GM19455 (cell line): ENCODE measurements at regions not wholly inside any gene's neighbourhood (a gene's known extent, or its start where the extent isn't known, plus 50 kb on each side); places are given as distances from the start of the nearest gene placed in this dataset.
A peak's percentile ranks its signal among the peaks of the same experiment; 100 is the strongest.

Experiments used
- ATAC-seq: cut with Tn5 transposase; IDR thresholded peaks from one replicate; pipeline ENCODE4 v1.9.1; 2021; ENCODE audit not compliant: unreplicated experiment

DNA sequence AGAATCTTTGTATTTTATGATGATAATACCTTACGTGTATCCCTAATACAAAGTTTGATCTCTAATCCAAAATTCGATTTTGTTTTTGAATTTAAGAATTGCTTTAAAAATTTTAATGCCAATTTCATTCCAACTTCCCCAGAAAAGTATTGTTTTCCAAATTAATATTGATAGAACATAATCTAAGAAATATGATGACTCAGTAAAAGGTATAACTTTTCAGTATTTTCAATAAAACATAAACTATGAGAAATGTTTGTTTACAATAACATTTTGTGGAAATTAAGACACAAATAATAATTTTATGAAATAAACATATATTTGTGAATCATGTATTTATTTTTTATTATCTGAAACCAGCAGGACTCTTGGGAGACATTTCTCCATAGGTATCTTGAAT is 931.6 kb downstream of the EFNA5 start:
- ATAC-seq: no peak

DNA sequence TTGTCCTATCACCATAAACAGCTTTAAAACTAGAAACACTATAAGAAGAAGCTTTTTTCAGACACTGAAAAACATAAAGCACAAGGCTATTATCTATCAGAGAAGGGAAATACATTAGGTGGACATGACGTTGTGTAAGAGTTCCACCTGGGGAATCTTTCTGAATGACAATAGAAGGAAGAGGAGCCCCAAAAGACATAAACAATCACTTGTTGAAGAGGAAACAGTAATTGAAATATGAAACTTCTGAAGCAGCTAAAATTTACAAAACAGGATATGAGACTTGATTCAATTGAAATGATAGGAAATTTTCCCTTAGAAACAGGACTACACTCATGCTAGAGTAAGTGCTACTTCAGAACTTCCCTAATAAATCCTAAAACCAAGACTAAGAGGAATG is 933.6 kb downstream of the EFNA5 start:
- ATAC-seq: no peak

DNA sequence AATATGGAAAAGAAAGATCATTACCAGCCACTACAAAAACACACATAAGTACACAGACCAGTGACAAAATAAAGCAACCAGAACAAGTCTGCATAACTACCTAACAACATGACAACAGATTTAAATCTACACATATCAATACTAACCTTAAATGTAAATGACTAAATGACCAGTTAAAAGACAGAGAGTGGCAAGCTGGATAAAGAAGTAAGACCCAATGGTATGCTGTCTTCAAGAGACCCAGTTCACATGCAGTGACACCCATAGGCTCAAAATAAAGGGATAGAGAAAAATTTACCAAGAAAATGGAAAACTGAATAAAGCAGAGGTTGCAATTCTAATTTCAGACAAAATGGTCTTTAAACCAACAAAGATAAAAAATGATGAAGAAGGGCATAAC is 938.1 kb downstream of the EFNA5 start:
- ATAC-seq: no peak

DNA sequence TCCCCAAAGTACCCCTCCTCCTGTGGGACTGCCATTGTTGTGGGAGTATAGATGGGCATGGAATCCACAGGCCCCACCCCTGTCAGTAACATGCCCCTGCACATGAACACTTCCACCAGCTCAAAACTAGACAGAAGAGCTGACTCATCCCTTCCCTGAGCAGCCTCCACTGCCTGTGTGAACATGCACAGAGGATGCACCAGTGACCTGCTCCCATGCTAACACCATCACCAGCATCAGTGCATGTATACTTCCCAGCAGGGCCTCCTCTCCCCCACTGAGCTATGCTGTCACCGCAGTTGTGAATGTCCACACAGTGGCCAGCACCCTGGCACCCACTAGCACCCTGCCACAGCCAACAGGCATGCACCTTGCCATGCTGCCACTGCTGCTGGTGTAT is 939.8 kb downstream of the EFNA5 start:
- no peak for ATAC-seq

DNA sequence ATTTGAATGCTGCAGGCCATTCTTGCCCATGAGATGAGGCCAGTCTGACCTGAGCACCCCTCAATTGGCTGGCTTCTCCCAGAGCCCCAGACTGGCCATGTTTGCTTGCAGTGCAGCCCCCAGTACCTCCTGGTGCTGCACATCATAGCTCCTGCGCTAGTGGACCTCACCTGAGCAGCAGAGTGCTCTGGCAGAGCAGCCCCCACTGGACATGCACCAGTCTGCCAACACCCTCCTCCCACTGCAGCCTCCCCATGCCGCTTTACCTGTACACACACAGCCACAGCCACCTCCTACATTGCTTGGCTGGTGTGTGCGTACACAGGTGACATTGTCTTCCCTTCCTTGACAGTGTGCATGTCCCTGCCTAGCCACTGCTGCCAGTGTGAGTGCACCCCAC is 940.2 kb downstream of the EFNA5 start:
- ATAC-seq: no peak

DNA sequence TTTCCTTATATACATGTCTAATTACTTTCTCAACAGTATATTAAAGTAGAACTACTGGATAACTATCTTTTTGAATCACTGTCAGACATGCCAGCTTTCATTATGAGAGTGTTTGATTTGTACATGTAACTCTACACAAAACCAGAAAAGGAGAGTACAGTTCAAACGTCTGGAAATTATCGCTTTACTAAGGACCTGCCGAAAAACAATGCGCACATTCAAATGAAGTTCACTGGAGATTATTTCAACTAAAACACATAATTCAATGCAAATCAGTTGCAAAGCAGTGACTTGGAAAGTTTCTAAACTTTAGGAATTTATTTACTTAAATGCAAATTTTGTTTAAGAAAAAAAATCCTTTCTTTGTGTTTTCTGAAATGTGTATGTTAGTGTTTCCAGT is 942.5 kb downstream of the EFNA5 start:
- ATAC-seq: no peak

DNA sequence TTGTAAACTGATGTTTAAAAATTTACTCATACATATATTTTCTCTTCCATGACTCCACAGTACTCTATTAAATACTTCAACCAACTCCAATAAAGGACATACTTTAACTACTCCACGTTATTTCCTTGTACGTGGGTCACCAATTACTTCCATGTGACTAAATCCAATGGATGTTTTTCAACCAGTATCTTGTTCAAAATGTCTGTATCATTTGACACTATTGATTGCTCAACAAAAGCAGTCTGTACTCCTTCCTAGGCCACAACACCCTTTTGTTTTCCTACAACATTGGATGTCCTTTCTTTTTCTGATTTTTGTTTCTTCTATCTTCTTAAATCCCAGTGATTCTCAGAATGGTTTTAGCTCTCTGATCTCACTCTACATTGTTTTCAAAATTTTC is 943.7 kb downstream of the EFNA5 start:
- ATAC-seq: no peak

DNA sequence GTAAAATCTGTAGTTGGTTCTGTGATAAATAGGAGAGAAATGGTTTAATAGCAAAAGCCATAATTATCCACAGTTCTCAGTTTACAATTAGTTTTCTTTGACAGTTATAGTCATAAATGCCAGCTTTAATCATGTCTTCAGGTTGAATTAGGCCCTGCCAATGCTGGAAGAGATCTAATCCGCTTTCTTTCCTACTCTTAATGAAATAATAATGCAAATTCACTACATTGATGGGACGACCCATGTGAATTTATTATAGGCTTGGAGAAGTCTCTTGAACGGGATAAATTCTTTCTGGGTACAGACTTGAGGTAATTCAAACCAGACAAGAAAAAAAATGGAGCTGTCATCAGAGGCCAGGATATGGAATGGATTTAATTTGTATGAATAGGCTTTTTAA is 950.4 kb downstream of the EFNA5 start:
- no peak for ATAC-seq

DNA sequence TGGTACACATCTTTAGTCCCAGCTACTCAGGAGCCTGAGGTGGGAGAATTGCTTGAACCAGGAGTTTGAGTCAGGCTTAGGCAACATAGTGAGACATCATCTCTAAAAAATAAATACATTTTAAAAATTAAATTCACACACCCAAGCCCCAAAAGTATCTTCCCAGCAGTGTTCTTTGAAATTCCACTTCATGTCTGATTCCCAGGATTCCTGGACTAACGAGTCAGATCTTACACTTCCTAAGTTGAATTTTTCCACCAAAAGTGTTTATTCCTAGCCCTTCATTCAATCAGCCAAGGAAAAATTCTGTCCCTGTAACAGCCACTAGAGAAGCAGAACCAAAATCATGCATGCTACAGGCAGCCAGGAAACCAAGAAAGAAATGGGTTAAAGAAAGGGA is 970.9 kb downstream of the EFNA5 start:
- no peak for ATAC-seq

DNA sequence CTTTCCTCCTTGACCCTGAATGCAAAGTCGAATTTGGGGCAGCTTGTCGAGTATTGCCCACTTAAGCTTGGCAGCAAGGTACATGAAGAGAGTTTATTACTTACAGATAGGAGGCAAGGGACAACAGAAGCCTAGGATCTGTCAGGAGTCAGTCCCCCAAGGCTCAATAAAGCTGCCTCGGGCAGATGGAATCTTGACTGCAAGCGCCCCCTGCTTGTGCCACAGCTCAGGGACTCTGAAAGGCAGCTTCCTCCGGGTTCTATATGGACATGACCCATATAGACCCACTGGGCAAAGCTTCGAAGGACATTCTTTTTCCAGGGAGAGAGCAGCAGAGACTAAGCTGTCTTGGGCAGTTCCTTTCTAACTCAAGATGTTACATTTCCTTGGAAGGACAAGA is 971.5 kb downstream of the EFNA5 start:
- no peak for ATAC-seq

DNA sequence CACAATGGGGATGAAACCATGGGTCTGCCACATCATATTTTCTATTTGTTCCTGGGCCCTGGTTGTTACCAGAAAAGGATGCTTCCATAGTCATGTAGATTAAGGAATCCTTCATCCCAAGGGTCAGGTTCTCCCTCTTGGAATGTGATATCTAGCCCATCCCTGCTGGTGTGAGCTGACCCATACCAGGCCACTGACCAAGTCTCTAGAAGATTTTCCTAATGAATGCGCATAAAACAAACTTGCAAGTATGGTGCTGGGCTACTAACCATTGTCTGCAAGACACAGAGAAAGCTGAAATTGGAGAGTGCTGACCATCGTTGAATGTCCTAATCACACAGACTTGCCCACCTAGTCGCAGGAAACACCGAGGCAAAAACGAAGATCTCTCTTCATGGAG is 972.6 kb downstream of the EFNA5 start:
- no peak for ATAC-seq

DNA sequence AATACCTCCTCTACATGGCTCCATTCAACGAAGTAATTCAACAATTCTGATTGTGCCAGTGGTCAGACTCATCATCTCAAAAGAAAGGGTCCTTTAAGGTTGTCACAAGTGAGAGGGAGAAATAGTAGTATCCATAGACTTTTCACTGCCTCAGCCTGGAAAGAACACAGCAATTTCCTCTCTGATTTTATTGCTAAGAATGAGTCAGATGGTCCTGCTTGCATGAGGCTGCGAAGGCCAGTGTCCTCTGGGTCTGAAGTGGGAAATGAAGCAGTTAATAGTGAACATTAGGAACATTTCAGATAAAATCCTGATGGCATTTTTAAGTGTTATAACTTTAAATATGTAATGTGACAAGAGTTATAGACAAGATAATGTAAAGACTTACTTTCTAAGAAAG is 979.0 kb downstream of the EFNA5 start:
- no peak for ATAC-seq

DNA sequence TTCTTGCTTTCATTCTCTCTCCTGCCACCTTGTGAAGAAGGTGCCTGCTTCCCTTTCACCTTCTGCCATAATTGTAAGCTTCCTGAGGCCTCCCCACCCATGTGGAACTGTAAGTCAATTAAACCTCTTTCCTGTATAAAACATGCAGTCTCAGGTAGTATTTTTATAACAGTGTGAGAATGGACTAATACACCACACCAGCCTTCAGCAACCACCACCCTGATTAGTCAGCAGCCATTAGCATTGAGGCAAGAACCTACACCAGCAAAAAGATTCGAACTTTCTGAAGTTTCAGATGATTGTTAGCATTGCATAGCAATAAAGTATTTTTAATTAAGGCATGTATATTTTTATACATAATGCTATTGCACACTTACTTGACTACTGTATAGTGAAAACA is 980.2 kb downstream of the EFNA5 start:
- ATAC-seq: no peak

DNA sequence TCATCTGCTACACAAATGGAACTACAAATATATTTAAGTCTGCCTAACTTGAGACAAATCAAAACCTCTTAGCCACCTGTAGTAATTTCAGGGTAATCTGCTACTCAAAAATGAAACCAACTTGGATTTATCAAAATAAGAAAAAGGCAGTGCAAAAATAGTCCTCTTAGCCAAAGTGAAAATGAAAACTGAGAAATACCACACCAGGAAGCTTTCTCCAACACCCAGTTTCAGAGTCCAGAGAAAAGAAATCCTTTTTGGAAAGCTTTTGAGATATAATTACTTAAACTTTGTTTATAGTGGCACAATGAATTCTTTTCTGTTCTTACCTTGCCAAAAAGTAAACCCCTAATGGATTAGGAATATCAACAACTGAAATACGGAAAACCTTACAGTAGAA is 990.4 kb downstream of the EFNA5 start:
- ATAC-seq: peak; percentile 70

DNA sequence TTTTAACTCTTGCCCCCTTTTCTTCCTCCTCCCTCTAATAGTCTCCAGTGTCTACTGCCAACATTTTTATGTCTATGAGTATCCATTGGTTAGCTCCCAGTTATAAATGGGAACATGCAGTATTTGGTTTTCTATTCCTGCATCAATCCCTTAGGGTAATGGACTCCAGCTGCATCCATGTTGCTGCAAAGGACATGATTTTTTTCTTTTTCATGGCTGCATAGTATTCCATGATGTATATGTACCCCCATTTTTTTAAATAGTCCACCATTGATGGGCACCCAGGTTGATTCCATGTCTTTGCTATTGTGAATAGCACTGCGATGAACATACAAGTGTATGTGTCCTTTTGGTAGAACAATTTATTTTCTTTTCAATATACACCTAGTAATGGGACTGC is 993.7 kb downstream of the EFNA5 start:
- ATAC-seq: no peak

DNA sequence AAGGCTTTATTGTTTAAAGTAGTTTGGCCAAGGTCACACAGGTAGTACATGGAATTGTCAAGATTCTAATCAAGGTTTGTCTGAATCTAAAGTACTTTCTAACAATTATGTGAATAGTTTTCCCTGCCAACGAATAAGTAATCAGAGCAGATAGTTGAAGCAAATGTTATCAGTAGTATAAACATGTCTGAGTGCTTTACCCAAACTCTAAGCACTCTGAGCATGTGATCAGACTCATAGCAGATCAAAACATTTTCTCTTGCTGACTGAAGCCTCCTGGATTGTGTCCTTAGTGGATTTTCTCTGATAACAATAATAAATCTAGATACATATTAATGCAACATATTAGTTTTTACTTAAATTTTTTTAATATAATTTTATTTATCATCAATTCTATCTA is 995.0 kb downstream of the EFNA5 start:
- ATAC-seq: no peak

DNA sequence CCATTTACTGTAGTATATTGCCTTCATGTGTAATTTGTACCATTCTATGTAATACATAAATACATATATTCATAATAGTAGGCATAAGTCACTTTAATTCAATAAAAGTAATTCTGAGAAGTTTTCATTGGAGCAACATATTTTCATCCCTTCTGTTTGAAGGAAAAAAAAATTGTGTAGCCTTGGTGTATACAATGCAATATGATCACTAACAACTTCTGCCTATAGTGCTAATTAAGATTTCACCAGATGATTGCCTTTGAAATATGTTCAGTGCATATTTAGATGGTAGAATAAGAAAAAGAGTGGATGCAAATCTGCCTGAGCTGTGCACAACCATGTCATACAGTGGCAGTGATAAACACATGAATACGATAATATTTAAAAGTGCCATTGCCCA is 996.8 kb downstream of the EFNA5 start:
- no peak for ATAC-seq

DNA sequence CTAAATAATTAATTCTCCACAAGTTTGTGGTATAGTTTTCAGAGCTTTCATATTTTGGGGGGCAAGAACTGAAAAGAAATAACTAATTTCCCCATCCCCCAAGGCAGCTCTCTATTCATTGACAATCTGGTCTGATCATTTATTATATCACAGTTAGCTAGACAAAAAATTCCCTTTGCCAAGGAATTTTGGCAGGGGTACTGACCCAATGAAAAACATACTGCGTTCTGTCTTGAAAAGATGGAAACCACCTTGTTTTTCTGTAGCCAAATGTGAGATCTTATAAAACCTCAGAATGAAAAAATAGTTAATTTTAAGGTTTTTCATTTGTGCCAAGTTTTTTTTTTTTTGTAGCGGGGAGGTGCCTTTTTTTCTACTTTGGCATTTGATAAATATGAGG is 1008.9 kb downstream of the EFNA5 start:
- no peak for ATAC-seq

DNA sequence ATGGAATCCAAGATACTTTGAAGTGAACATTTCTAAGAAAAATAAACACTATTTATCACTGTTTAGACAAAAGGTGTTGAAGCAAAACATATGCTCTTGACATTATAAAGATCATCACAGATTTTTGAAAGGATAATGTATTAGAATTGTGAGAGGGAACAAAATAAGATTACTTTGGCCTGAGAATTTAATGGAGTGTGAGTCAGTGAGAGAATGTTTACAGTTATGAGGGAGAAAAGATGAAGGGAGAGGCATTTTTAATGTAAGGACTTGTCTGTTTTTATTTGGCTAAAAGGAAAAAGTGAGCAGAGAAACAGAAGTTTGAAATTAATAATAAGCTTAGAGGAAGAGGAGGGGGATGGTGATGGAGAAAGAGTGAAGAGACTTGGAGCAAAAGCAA is 1010.1 kb downstream of the EFNA5 start:
- ATAC-seq: no peak

DNA sequence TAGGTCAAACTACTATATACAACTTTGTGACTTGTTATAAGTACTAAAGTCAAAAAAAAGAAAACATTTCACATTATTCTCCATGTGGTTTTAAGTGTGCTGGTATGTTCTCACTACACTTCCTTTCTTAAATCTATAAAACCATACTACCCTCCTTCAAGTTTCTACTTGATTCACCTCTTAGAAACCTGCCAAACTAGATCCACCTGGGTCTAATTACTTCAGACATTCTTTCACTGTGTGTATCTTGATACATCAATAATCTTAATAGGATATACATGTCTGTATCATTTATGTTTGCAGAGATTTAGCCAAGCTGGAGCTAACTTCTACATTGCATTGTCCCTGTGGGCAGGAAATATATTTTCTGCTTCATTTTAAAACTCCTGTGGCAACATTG is 1012.6 kb downstream of the EFNA5 start:
- ATAC-seq: no peak

DNA sequence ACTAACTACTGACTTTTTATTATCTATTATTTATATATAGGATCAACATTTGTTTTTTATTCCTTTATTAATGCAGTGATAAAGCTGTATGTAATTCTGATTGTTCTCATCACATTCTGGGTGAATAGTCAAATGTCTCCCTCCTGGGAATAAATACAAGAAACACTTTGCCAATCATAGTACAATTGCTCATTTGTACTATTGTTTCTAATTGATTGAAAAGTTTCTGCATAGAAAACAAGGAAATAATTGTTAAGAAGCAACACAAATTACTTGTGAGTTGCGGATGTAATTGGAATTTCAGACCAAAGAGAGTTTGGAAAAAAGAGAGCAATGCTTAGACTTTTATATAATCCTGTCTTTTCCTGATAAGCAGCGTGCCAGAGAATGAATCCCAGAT is 1013.9 kb downstream of the EFNA5 start:
- no peak for ATAC-seq

DNA sequence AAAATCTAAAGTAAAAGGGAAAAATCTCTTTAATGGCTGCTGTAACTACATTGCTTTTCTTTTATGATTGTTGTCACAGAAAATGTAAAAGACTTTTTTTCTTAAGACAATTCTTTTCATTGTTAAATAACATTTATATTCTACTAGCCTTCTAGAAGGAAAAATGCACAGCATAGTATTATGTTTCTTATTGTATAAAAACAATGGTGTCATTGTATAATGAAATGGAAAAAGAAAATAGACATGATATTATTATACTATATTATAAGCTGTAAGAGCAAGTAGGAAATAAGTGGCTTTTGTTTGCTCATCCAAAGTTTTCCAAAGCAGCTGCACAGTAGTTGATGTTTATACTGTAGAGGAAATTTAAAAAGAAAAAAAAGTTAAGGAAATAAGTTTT is 1021.7 kb downstream of the EFNA5 start:
- ATAC-seq: no peak

DNA sequence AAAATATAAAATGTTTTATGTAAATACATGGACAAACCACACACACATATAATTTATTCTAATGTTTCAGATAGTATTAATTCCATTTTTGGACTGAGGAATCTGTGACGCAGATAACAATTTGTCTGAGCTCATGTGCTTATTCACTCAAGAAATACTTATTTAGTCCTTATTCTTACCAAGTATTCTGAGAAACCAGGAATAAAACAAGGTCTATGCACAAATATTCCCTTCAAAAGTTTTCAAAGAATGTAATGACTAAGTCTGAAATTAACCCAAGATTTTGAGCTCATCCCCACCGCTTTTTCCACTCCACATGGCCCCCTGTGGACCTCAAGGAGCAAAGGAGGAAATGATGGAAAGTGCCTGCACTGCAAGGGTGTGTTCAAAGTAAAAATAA is 1022.3 kb downstream of the EFNA5 start:
- no peak for ATAC-seq

DNA sequence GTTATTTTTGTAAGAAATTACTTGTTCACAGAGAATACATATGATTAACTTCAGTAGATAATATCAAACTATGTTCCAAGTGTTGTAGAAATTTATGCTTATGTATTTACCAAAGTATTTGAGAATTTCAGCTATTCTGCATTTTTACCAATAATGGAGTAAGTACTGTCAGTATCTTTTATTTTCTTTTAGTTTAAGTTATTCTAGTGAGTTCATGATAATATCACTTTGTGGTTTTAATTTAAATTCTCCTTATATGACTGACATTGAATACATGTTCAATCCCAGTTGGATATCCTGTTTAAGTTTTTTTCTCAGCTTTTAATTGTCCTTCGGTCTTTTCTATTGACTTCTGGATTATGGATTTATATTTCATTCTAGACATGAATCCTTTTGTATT is 1024.6 kb downstream of the EFNA5 start:
- ATAC-seq: no peak
